Neural progenitor cell (in vitro differentiated cells): ENCODE measurements at regions not wholly inside any gene's neighbourhood (a gene's known extent, or its start where the extent isn't known, plus 50 kb on each side); places are given as distances from the start of the nearest gene placed in this dataset.

ENCODE experiments used
- DNase-seq: peaks from one replicate; pipeline ENCODE4 v3.0.0-alpha.2; 2016; ENCODE audit warnings: low spot score
- H2AFZ ChIP-seq: fragments of 200-600 bp; sonication (generic); replicated peaks from 2 replicates; pipeline ENCODE4 v1.6.1; 2016; ENCODE audit warnings: antibody characterized with exemption
- H3F3A ChIP-seq: fragments of 200-600 bp; sonication (generic); 2 replicates; pipeline ENCODE4 v1.6.1; 2016; ENCODE audit warnings: antibody characterized with exemption, low read depth
- H3K27ac ChIP-seq: fragments of 200-600 bp; sonication (generic); 2 replicates; pipeline ENCODE4 v1.5.1; 2016; ENCODE audit warnings: mild to moderate bottlenecking
- H3K27me3 ChIP-seq: fragments of 200-600 bp; sonication (generic); 2 replicates; pipeline ENCODE4 v1.6.1; 2016; ENCODE audit warnings: mild to moderate bottlenecking, moderate library complexity
- H3K36me3 ChIP-seq: fragments of 200-600 bp; sonication (generic); 2 replicates; pipeline ENCODE4 v1.5.1; 2016
- H3K4me1 ChIP-seq: fragments of 200-600 bp; sonication (generic); 2 replicates; pipeline ENCODE4 v1.6.1; 2016; ENCODE audit warnings: mixed run types
- H3K4me2 ChIP-seq: fragments of 200-600 bp; sonication (generic); 2 replicates; pipeline ENCODE4 v1.6.1; 2016
- H3K4me3 ChIP-seq: fragments of 200-600 bp; sonication (generic); 2 replicates; pipeline ENCODE4 v1.5.1; 2016
- H3K79me2 ChIP-seq: fragments of 200-600 bp; sonication (generic); 2 replicates; pipeline ENCODE4 v1.6.1; 2016; ENCODE audit warnings: low read depth
- H3K9ac ChIP-seq: fragments of 200-600 bp; sonication (generic); 2 replicates; pipeline ENCODE4 v1.6.1; 2016
- H3K9me3 ChIP-seq: fragments of 200-600 bp; sonication (generic); 2 replicates; pipeline ENCODE4 v1.5.1; 2016; ENCODE audit warnings: low read depth
- H4K20me1 ChIP-seq: fragments of 200-600 bp; sonication (generic); 2 replicates; pipeline ENCODE4 v1.6.1; 2016; ENCODE audit warnings: low read depth
- H3K27ac Mint-ChIP-seq: 3 replicates; pipeline ENCODE4 v1.8.0; 2021; ENCODE audit warnings: mixed read lengths
- H3K27me3 Mint-ChIP-seq: 2 replicates; pipeline ENCODE4 v1.8.0; 2022; ENCODE audit warnings: low read depth, mild to moderate bottlenecking, inconsistent platforms, moderate library complexity, mixed read lengths; ENCODE audit not compliant: insufficient read depth
- H3K36me3 Mint-ChIP-seq: 3 replicates; pipeline ENCODE4 v1.8.0; 2021; ENCODE audit warnings: mixed read lengths
- H3K4me1 Mint-ChIP-seq: 3 replicates; pipeline ENCODE4 v1.8.0; 2021; ENCODE audit warnings: mixed read lengths
- H3K4me3 Mint-ChIP-seq: 3 replicates; pipeline ENCODE4 v1.8.0; 2021; ENCODE audit warnings: mild to moderate bottlenecking, moderate library complexity, mixed read lengths
- H3K9me3 Mint-ChIP-seq: 3 replicates; pipeline ENCODE4 v1.8.0; 2020; ENCODE audit warnings: mixed read lengths
- CTCF ChIP-seq: fragments of 200-600 bp; sonication (generic); IDR thresholded peaks from 2 replicates; pipeline ENCODE4 v1.5.1; 2017; ENCODE audit warnings: antibody characterized with exemption, mild to moderate bottlenecking
- EZH2 ChIP-seq: fragments of 200-600 bp; sonication (generic); IDR thresholded peaks from 2 replicates; pipeline ENCODE4 v1.6.1; 2017; ENCODE audit warnings: antibody characterized with exemption, mild to moderate bottlenecking, moderate library complexity
- EZH2phosphoT487 ChIP-seq: fragments of 200-600 bp; sonication (generic); IDR thresholded peaks from 2 replicates; pipeline ENCODE4 v1.6.1; 2017; ENCODE audit warnings: antibody characterized with exemption

GRCh38 chr6:146902846-146903245 is 301.4 kb upstream of the STXBP5 start:
- Mint-ChIP-seq H3K36me3 (no peaks in the 10 kb centered on the region), H3K27me3 (no peaks in the 10 kb centered on the region), H3K27ac (no peak overlapping the region), H3K4me1 (no peaks in the 10 kb centered on the region), H3K4me3 (no peak overlapping the region), H3K9me3 (no peaks in the 10 kb centered on the region)
- Histone ChIP-seq H3K27me3 (no peaks in the 10 kb centered on the region), H3K4me1 (peaks cover 6% of the 10 kb centered on the region), H3K4me2 (no peak overlapping the region), H3K36me3 (no peaks in the 10 kb centered on the region), H3K27ac (no peak overlapping the region), H3F3A (no peaks in the 10 kb centered on the region), H2AFZ (no peak overlapping the region), H3K9me3 (no peaks in the 10 kb centered on the region), H4K20me1 (no peaks in the 10 kb centered on the region), H3K4me3 (no peak overlapping the region), H3K79me2 (no peaks in the 10 kb centered on the region), H3K9ac (no peak overlapping the region)
- no peak for DNase-seq
- no peak for TF ChIP-seq CTCF
- TF ChIP-seq EZH2phosphoT487: no peak
- no peak for TF ChIP-seq EZH2

DNA sequence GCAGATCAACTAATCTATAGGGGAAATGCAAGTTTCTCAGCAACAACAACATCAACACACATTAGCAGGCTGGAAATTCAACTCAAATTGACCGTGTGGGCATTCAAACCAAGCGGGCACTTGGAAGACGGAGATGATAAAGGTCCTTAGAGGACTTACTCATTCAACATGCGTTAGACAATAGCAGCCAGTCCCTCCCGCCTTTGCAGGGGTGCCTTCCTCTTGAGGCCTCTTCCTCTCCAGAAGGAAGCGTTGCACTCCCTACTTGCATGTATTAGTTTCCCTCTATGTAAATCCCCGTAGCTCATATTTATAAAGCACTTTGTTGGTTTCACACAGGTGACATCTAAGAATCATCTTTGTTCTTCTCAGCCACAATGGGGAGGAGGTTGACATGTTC is 300.8 kb upstream of the STXBP5 start:
- H3K4me3 ChIP-seq: no peak overlapping the region
- H3K4me3 Mint-ChIP-seq: no peak overlapping the region
- H2AFZ ChIP-seq: no peak overlapping the region
- H3K27me3 Mint-ChIP-seq: no peaks in the 10 kb centered on the region
- no peaks in the 10 kb centered on the region for H3F3A ChIP-seq
- H3K9ac ChIP-seq: no peak overlapping the region
- H3K36me3 ChIP-seq: no peaks in the 10 kb centered on the region
- TF ChIP-seq CTCF: no peak
- TF ChIP-seq EZH2: no peak
- TF ChIP-seq EZH2phosphoT487: no peak
- no peaks in the 10 kb centered on the region for H3K36me3 Mint-ChIP-seq
- peak; percentile 1 for DNase-seq
- peaks cover 6% of the 10 kb centered on the region for H3K4me1 ChIP-seq
- no peak overlapping the region for H3K27ac Mint-ChIP-seq
- no peak overlapping the region for H3K27ac ChIP-seq
- H3K4me2 ChIP-seq: no peak overlapping the region
- no peaks in the 10 kb centered on the region for H3K9me3 Mint-ChIP-seq
- no peaks in the 10 kb centered on the region for H3K9me3 ChIP-seq
- no peaks in the 10 kb centered on the region for H3K4me1 Mint-ChIP-seq
- no peaks in the 10 kb centered on the region for H3K27me3 ChIP-seq
- no peaks in the 10 kb centered on the region for H3K79me2 ChIP-seq
- H4K20me1 ChIP-seq: no peaks in the 10 kb centered on the region

DNA sequence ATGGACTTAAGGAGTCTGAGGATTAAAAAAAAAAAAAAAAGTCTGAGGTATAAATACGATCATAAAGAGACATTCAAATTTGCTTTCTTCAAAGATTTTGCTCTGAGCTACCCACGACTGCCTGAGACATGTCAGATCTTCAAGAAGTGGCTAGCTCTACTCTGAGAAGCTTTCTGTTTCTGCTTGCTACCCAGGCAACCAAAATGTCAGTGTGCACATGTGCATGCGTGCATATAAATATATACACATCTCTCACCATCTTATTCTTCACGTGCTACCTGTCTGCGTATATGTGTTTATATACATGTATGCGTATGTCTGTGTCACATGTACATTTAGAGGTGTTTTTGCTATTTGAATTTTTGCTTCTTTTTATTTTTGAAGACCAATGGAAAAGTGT is 299.6 kb upstream of the STXBP5 start:
- no peaks in the 10 kb centered on the region for H3K27me3 Mint-ChIP-seq
- TF ChIP-seq EZH2phosphoT487 (no peak), EZH2 (no peak), CTCF (no peak)

More for the DNA sequence above, 299.6 kb upstream of the STXBP5 start:
- no peaks in the 10 kb centered on the region for H3K36me3 ChIP-seq
- no peaks in the 10 kb centered on the region for H3F3A ChIP-seq
- no peak overlapping the region for H2AFZ ChIP-seq
- DNase-seq: no peak
- H3K4me2 ChIP-seq: no peak overlapping the region
- no peak overlapping the region for H3K4me3 ChIP-seq
- H3K4me3 Mint-ChIP-seq: no peak overlapping the region
- no peak overlapping the region for H3K27ac Mint-ChIP-seq
- no peak overlapping the region for H3K27ac ChIP-seq
- H3K9me3 ChIP-seq: no peaks in the 10 kb centered on the region
- no peaks in the 10 kb centered on the region for H4K20me1 ChIP-seq
- H3K9ac ChIP-seq: no peak overlapping the region
- H3K79me2 ChIP-seq: no peaks in the 10 kb centered on the region
- no peaks in the 10 kb centered on the region for H3K36me3 Mint-ChIP-seq
- no peaks in the 10 kb centered on the region for H3K27me3 ChIP-seq
- H3K4me1 ChIP-seq: peaks cover 6% of the 10 kb centered on the region
- H3K4me1 Mint-ChIP-seq: no peaks in the 10 kb centered on the region
- H3K9me3 Mint-ChIP-seq: no peaks in the 10 kb centered on the region
